Vagina (tissue), 2 donors: ENCODE measurements at regions not wholly inside any gene's neighbourhood (a gene's known extent, or its start where the extent isn't known, plus 50 kb on each side); places are given as distances from the start of the nearest gene placed in this dataset.

Experiments
- POLR2AphosphoS5 ChIP-seq, 2 donors: sonication (generic); formaldehyde crosslinking; IDR thresholded peaks; one replicate each; pipeline ENCODE4 v1.9.0; 2017; ENCODE audit warnings: antibody characterized with exemption in 2 of 2, mild to moderate bottlenecking in 2 of 2, low read depth in 1 of 2; ENCODE audit not compliant: insufficient read depth in 1 of 2
- TF ChIP-seq, protein P1 (sequence below), 3 experiments: fragments of 450-650 bp in 2 of 3; fragments of 200-600 bp in 1 of 3; sonication (generic) in 1 of 3; IDR thresholded peaks; one replicate each; pipeline ENCODE4 v1.5.1; 2017 to 2019; ENCODE audit warnings: antibody characterized with exemption in 3 of 3, mild to moderate bottlenecking in 2 of 3, moderate library complexity in 2 of 3

DNA sequence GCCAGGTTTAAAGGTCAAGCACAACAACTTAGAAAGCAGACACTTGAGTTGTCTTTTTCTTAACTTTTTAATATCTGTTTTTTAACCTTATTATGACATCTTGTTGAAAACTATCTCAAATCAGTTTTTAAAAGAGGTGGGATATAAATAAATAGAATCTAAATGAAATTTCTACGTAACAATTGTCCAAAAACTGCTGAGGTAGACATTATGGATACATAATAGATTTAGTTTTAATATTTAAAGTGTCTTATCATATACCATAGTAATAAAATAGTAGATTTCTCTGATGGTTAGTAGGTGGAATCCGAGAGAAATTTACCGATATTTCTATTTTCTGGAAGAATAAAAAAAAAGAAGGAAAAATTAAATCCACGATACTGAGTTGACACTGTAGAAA is 113.9 kb upstream of the MMS22L start:
- TF ChIP-seq, protein P1, sequence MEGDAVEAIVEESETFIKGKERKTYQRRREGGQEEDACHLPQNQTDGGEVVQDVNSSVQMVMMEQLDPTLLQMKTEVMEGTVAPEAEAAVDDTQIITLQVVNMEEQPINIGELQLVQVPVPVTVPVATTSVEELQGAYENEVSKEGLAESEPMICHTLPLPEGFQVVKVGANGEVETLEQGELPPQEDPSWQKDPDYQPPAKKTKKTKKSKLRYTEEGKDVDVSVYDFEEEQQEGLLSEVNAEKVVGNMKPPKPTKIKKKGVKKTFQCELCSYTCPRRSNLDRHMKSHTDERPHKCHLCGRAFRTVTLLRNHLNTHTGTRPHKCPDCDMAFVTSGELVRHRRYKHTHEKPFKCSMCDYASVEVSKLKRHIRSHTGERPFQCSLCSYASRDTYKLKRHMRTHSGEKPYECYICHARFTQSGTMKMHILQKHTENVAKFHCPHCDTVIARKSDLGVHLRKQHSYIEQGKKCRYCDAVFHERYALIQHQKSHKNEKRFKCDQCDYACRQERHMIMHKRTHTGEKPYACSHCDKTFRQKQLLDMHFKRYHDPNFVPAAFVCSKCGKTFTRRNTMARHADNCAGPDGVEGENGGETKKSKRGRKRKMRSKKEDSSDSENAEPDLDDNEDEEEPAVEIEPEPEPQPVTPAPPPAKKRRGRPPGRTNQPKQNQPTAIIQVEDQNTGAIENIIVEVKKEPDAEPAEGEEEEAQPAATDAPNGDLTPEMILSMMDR (IDR thresholded peaks at IDR 0.05): no peak
- no peak for TF ChIP-seq POLR2AphosphoS5 (IDR thresholded peaks at IDR 0.05; ENCODE audit: insufficient read depth in 1 of 2, low read depth in 1 of 2)
